ENCODE measurements at regions not wholly inside any gene's neighbourhood (a gene's known extent, or its start where the extent isn't known, plus 50 kb on each side); places are given as distances from the start of the nearest gene placed in this dataset.

- peaks cover 0 to 5% of the 10 kb centered on the region in 2 donors for H3K36me3 Mint-ChIP-seq
- H3K4me3 Mint-ChIP-seq: no peak overlapping the region
- Histone ChIP-seq H3K4me3 (replicated peaks in 1 of 3; ENCODE audit: low read depth in 2 of 3, low read length in 3 of 3) (no peak overlapping the region), H3K79me2 (ENCODE audit: insufficient read depth, low read length) (no peaks in the 10 kb centered on the region), H3K27ac (ENCODE audit: low read depth in 1 of 2, low read length in 2 of 2) (no peak overlapping the region), H2AFZ (ENCODE audit: insufficient read depth, low read depth, low read length, poor library complexity, severe bottlenecking) (no peak overlapping the region), H3K4me1 (ENCODE audit: control insufficient read depth in 1 of 2, insufficient read depth in 2 of 2, low read length in 2 of 2) (peaks cover 15 to 20% of the 10 kb centered on the region in 2 donors), H3K36me3 (replicated peaks in 1 of 2; ENCODE audit: control insufficient read depth in 1 of 2, insufficient read depth in 2 of 2, low read length in 2 of 2) (no peaks in the 10 kb centered on the region), H4K20me1 (ENCODE audit: insufficient read depth, low read length) (no peaks in the 10 kb centered on the region), H3K4me2 (replicated peaks; ENCODE audit: extremely low read depth, low read length, poor library complexity, severe bottlenecking) (no peak overlapping the region), H3K27me3 (ENCODE audit: control insufficient read depth in 2 of 2, insufficient read depth in 2 of 2, low read length in 2 of 2) (peaks cover 0 to 28% of the 10 kb centered on the region in 2 donors), H3K9ac (ENCODE audit: insufficient read depth, low read length, poor library complexity, severe bottlenecking) (no peak overlapping the region), H3K9me3 (replicated peaks in 1 of 2; ENCODE audit: control insufficient read depth in 1 of 2, insufficient read depth in 1 of 2, low read length in 2 of 2) (peaks cover 23 to 26% of the 10 kb centered on the region in 2 donors)
- H3K27me3 Mint-ChIP-seq (ENCODE audit: low read depth in 3 of 3): peaks cover 32 to 41% (median 34%) of the 10 kb centered on the region in 3 donors
- no peak for TF ChIP-seq CTCF (IDR thresholded peaks at IDR 0.05)
- peaks cover 13 to 36% (median 26%) of the 10 kb centered on the region in 7 donors for H3K9me3 Mint-ChIP-seq
- H3K4me1 Mint-ChIP-seq: peaks cover 21% of the 10 kb centered on the region
- no peak for DNase-seq
- no peak overlapping the region for H3K27ac Mint-ChIP-seq
- 93% methylated on average over 9 of the region's 12 CpGs for WGBS (ENCODE audit: insufficient coverage)
- intact Hi-C loops (cut with micrococcal nuclease): no loop called here
These were observed 67.7 kb downstream of the FOXL3 start for GRCh38 chr7:357531-358209.

GRCh38 chr7:358352-358751 lies 68.4 kb downstream of the FOXL3 start:
- WGBS (ENCODE audit: insufficient coverage): 100% methylated on average over 1 of the region's 1 CpG
- no peak overlapping the region for H3K27ac ChIP-seq (ENCODE audit: low read depth in 1 of 2, low read length in 2 of 2)
- no peak for TF ChIP-seq CTCF (IDR thresholded peaks at IDR 0.05)
- peaks cover 0 to 5% of the 10 kb centered on the region in 2 donors for H3K36me3 Mint-ChIP-seq
- peaks cover 24% of the 10 kb centered on the region for H3K4me1 Mint-ChIP-seq
- no peak overlapping the region for H3K9ac ChIP-seq (ENCODE audit: insufficient read depth, low read length, poor library complexity, severe bottlenecking)
- H3K4me2 ChIP-seq (replicated peaks; ENCODE audit: extremely low read depth, low read length, poor library complexity, severe bottlenecking): no peak overlapping the region
- H3K79me2 ChIP-seq (ENCODE audit: insufficient read depth, low read length): no peaks in the 10 kb centered on the region
- peaks cover 33 to 46% (median 34%) of the 10 kb centered on the region in 3 donors for H3K27me3 Mint-ChIP-seq (ENCODE audit: low read depth in 3 of 3)
- H3K4me3 ChIP-seq (replicated peaks in 1 of 3; ENCODE audit: low read depth in 2 of 3, low read length in 3 of 3): no peak overlapping the region
- H3K9me3 Mint-ChIP-seq: peaks cover 14 to 43% (median 29%) of the 10 kb centered on the region in 7 donors
- no peak overlapping the region for H2AFZ ChIP-seq (ENCODE audit: insufficient read depth, low read depth, low read length, poor library complexity, severe bottlenecking)
- peaks cover 0 to 25% of the 10 kb centered on the region in 2 donors for H3K27me3 ChIP-seq (ENCODE audit: control insufficient read depth in 2 of 2, insufficient read depth in 2 of 2, low read length in 2 of 2)
- intact Hi-C loops (cut with micrococcal nuclease): no loop called here
- H4K20me1 ChIP-seq (ENCODE audit: insufficient read depth, low read length): no peaks in the 10 kb centered on the region
- H3K27ac Mint-ChIP-seq: no peak overlapping the region
- H3K4me1 ChIP-seq (ENCODE audit: control insufficient read depth in 1 of 2, insufficient read depth in 2 of 2, low read length in 2 of 2): peaks cover 17 to 22% of the 10 kb centered on the region in 2 donors
- DNase-seq: no peak
- peaks cover 26 to 30% of the 10 kb centered on the region in 2 donors for H3K9me3 ChIP-seq (replicated peaks in 1 of 2; ENCODE audit: control insufficient read depth in 1 of 2, insufficient read depth in 1 of 2, low read length in 2 of 2)
- no peak overlapping the region for H3K4me3 Mint-ChIP-seq
- H3K36me3 ChIP-seq (replicated peaks in 1 of 2; ENCODE audit: control insufficient read depth in 1 of 2, insufficient read depth in 2 of 2, low read length in 2 of 2): no peaks in the 10 kb centered on the region

All from CD14-positive monocyte (primary cell).